Spinal cord (tissue), 9 donors: ENCODE measurements at regions not wholly inside any gene's neighbourhood (a gene's known extent, or its start where the extent isn't known, plus 50 kb on each side); places are given as distances from the start of the nearest gene placed in this dataset.

Experiments used
- DNase-seq, 6 donors: peaks; one replicate each; pipeline versions ENCODE4 v3.0.0 to v3.0.0-alpha.2; 2013 to 2015; ENCODE audit warnings: low spot score in 6 of 6, low read depth in 4 of 6
- H3K27ac ChIP-seq: one replicate; pipeline ENCODE4 v1.5.1; 2013; ENCODE audit warnings: low read depth, low read length, control low read depth
- H3K27me3 ChIP-seq: one replicate; pipeline ENCODE4 v1.6.1; 2013; ENCODE audit warnings: low read length; ENCODE audit not compliant: control insufficient read depth, insufficient read depth
- H3K36me3 ChIP-seq: one replicate; pipeline ENCODE4 v1.6.1; 2013; ENCODE audit warnings: low read length; ENCODE audit not compliant: control insufficient read depth, insufficient read depth
- H3K4me1 ChIP-seq: one replicate; pipeline ENCODE4 v1.6.1; 2013; ENCODE audit warnings: low read length; ENCODE audit not compliant: control insufficient read depth, insufficient read depth
- H3K4me3 ChIP-seq: one replicate; pipeline ENCODE4 v1.5.1; 2013; ENCODE audit warnings: low read depth, low read length, control low read depth
- H3K9me3 ChIP-seq: one replicate; pipeline ENCODE4 v1.6.1; 2013; ENCODE audit warnings: low read length; ENCODE audit not compliant: control insufficient read depth, insufficient read depth
- WGBS: methylation state at CpG from one replicate; pipeline ENCODE4 v1.1.5; 2013; ENCODE audit warnings: missing lambda C conversion rate; ENCODE audit not compliant: insufficient coverage; 5-methylcytosine and 5-hydroxymethylcytosine counted together
- donor health status: healthy.

GRCh38 chrX:26411045-26411444 is 195.1 kb downstream of the MAGEB5 start:
- DNase-seq = no peak
- WGBS = 80% methylated on average over 1 of the region's 1 CpG
- Histone ChIP-seq H3K4me1 (no peaks in the 10 kb centered on the region), H3K27ac (no peak overlapping the region), H3K27me3 (no peaks in the 10 kb centered on the region), H3K4me3 (no peak overlapping the region), H3K36me3 (no peaks in the 10 kb centered on the region), H3K9me3 (no peaks in the 10 kb centered on the region)

- Histone ChIP-seq H3K27me3 (no peaks in the 10 kb centered on the region), H3K4me1 (no peaks in the 10 kb centered on the region), H3K27ac (no peak overlapping the region), H3K9me3 (no peaks in the 10 kb centered on the region), H3K4me3 (no peak overlapping the region), H3K36me3 (no peaks in the 10 kb centered on the region)
- 39% methylated on average over 5 of the region's 5 CpGs for WGBS
- no peak for DNase-seq
Measured at GRCh38 chrX:26409636-26410035, 193.7 kb downstream of the MAGEB5 start.

GRCh38 chrX:26387906-26388305 is 171.9 kb downstream of the MAGEB5 start:
- Histone ChIP-seq H3K27ac (no peak overlapping the region), H3K27me3 (peaks cover 2% of the 10 kb centered on the region), H3K4me3 (no peak overlapping the region), H3K36me3 (no peaks in the 10 kb centered on the region), H3K4me1 (no peaks in the 10 kb centered on the region), H3K9me3 (no peaks in the 10 kb centered on the region)
- no peak for DNase-seq
- WGBS = 69% methylated on average over 4 of the region's 4 CpGs

- H3K27me3 ChIP-seq = no peaks in the 10 kb centered on the region
- no peak overlapping the region for H3K27ac ChIP-seq
- H3K4me3 ChIP-seq = no peak overlapping the region
- no peaks in the 10 kb centered on the region for H3K36me3 ChIP-seq
- DNase-seq = no peak
- 20% methylated on average over 1 of the region's 5 CpGs for WGBS
- no peaks in the 10 kb centered on the region for H3K4me1 ChIP-seq
- no peaks in the 10 kb centered on the region for H3K9me3 ChIP-seq
Measured at GRCh38 chrX:26376037-26376708, 160.2 kb downstream of the MAGEB5 start.

GRCh38 chrX:26375346-26375745 is 159.4 kb downstream of the MAGEB5 start:
- Histone ChIP-seq H3K36me3 (no peaks in the 10 kb centered on the region), H3K27ac (no peak overlapping the region), H3K9me3 (no peaks in the 10 kb centered on the region), H3K4me3 (no peak overlapping the region), H3K27me3 (no peaks in the 10 kb centered on the region), H3K4me1 (no peaks in the 10 kb centered on the region)
- DNase-seq = no peak
- WGBS = no CpG with 5 or more reads among the region's 3 CpGs

GRCh38 chrX:26373829-26374228 is 157.9 kb downstream of the MAGEB5 start:
- Histone ChIP-seq H3K9me3 (no peaks in the 10 kb centered on the region), H3K4me1 (no peaks in the 10 kb centered on the region), H3K27ac (no peak overlapping the region), H3K36me3 (no peaks in the 10 kb centered on the region), H3K27me3 (no peaks in the 10 kb centered on the region), H3K4me3 (no peak overlapping the region)
- no peak for DNase-seq
- WGBS = 90% methylated on average over 4 of the region's 5 CpGs

- no peak overlapping the region for H3K27ac ChIP-seq
- no peak for DNase-seq
- no peak overlapping the region for H3K4me3 ChIP-seq
- H3K4me1 ChIP-seq = no peaks in the 10 kb centered on the region
- no peaks in the 10 kb centered on the region for H3K27me3 ChIP-seq
- 74% methylated on average over 3 of the region's 3 CpGs for WGBS
- H3K36me3 ChIP-seq = no peaks in the 10 kb centered on the region
- no peaks in the 10 kb centered on the region for H3K9me3 ChIP-seq
Measured at GRCh38 chrX:26352891-26353430, 137.0 kb downstream of the MAGEB5 start.

- no peak overlapping the region for H3K4me3 ChIP-seq
- H3K36me3 ChIP-seq = no peaks in the 10 kb centered on the region
- DNase-seq = no peak
- 76% methylated on average over 2 of the region's 4 CpGs for WGBS
- no peaks in the 10 kb centered on the region for H3K9me3 ChIP-seq
- H3K4me1 ChIP-seq = no peaks in the 10 kb centered on the region
- no peak overlapping the region for H3K27ac ChIP-seq
- H3K27me3 ChIP-seq = no peaks in the 10 kb centered on the region
Measured at GRCh38 chrX:26347171-26347570, 131.2 kb downstream of the MAGEB5 start.

GRCh38 chrX:26334232-26334631 is 118.3 kb downstream of the MAGEB5 start:
- Histone ChIP-seq H3K4me3 (no peak overlapping the region), H3K36me3 (no peaks in the 10 kb centered on the region), H3K9me3 (no peaks in the 10 kb centered on the region), H3K27ac (no peak overlapping the region), H3K4me1 (no peaks in the 10 kb centered on the region), H3K27me3 (no peaks in the 10 kb centered on the region)
- DNase-seq = no peak
- 85% methylated on average over 8 of the region's 8 CpGs for WGBS

GRCh38 chrX:26328608-26329319 is 112.8 kb downstream of the MAGEB5 start:
- Histone ChIP-seq H3K36me3 (no peaks in the 10 kb centered on the region), H3K27me3 (no peaks in the 10 kb centered on the region)

More at GRCh38 chrX:26328608-26329319, 112.8 kb downstream of the MAGEB5 start:
- no peak overlapping the region for H3K4me3 ChIP-seq
- no peaks in the 10 kb centered on the region for H3K4me1 ChIP-seq
- H3K9me3 ChIP-seq = no peaks in the 10 kb centered on the region
- WGBS = 33% methylated on average over 1 of the region's 3 CpGs
- no peak for DNase-seq
- no peak overlapping the region for H3K27ac ChIP-seq
